Right atrium auricular region (tissue), 2 donors: ENCODE measurements at regions not wholly inside any gene's neighbourhood (a gene's known extent, or its start where the extent isn't known, plus 50 kb on each side); places are given as distances from the start of the nearest gene placed in this dataset.
"Not testable (repeated sequence)": the region's sequence is repeated elsewhere in the genome, so short reads cannot be mapped to it uniquely, and the experiment has no call there.

Experiments used
- DNase-seq: peaks from one replicate; pipeline ENCODE4 v3.0.0-alpha.2; 2019; ENCODE audit warnings: low spot score
- H3K27ac ChIP-seq, 2 donors: fragments of 200-600 bp; sonication (generic); 1 replicate in 1 of 2; 2 replicates in 1 of 2; pipeline ENCODE4 v1.5.1; 2016 to 2019
- H3K27me3 ChIP-seq, 2 donors: fragments of 200-600 bp; sonication (generic); one replicate each; pipeline versions ENCODE4 v1.5.1 to v1.6.0; 2017 to 2019
- H3K36me3 ChIP-seq: fragments of 200-600 bp; sonication (generic); one replicate; pipeline ENCODE4 v1.5.1; 2016
- H3K4me1 ChIP-seq, 2 donors: fragments of 200-600 bp; sonication (generic); one replicate each; pipeline versions ENCODE4 v1.5.1 to v1.6.0; 2017 to 2019
- H3K4me3 ChIP-seq, 2 donors: fragments of 200-600 bp; sonication (generic); 1 replicate in 1 of 2; 2 replicates in 1 of 2; pipeline ENCODE4 v1.5.1; 2017 to 2019; ENCODE audit warnings: mild to moderate bottlenecking in 1 of 2, moderate library complexity in 1 of 2
- H3K9me3 ChIP-seq, 2 donors: fragments of 200-600 bp; sonication (generic); one replicate each; pipeline ENCODE4 v1.5.1; 2019
- TF ChIP-seq, protein P1 (sequence below), 2 donors: fragments of 200-600 bp; sonication (generic); IDR thresholded peaks; one replicate each; pipeline ENCODE4 v1.5.1; 2019; ENCODE audit warnings: antibody characterized with exemption in 2 of 2

DNA sequence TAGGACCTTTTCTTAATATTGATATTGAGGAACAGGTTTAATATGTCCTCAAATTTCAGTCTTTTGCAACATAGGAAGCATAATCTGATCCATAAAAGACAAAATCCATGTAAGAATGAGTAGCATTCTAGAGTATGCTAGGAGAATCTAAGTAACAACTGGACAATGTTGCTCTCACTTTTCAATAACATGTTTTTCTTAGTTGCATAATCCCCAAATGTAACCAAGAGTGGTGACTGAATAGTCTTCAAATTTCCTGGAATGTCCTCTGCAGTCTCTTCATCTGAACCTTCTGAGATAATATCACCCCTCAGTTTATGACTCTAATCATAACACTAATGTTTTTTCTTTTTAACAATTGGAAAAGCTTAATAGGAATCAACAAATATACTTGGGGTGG, 110.0 kb upstream of the ZEB2 start:
- no peak for DNase-seq
- no peaks in the 10 kb centered on the region for H3K36me3 ChIP-seq
- H3K4me1 ChIP-seq = no peaks in the 10 kb centered on the region
- H3K9me3 ChIP-seq = no peaks in the 10 kb centered on the region
- H3K4me3 ChIP-seq = no peak overlapping the region
- no peak overlapping the region for H3K27ac ChIP-seq
- no peaks in the 10 kb centered on the region for H3K27me3 ChIP-seq
- TF ChIP-seq, protein P1, sequence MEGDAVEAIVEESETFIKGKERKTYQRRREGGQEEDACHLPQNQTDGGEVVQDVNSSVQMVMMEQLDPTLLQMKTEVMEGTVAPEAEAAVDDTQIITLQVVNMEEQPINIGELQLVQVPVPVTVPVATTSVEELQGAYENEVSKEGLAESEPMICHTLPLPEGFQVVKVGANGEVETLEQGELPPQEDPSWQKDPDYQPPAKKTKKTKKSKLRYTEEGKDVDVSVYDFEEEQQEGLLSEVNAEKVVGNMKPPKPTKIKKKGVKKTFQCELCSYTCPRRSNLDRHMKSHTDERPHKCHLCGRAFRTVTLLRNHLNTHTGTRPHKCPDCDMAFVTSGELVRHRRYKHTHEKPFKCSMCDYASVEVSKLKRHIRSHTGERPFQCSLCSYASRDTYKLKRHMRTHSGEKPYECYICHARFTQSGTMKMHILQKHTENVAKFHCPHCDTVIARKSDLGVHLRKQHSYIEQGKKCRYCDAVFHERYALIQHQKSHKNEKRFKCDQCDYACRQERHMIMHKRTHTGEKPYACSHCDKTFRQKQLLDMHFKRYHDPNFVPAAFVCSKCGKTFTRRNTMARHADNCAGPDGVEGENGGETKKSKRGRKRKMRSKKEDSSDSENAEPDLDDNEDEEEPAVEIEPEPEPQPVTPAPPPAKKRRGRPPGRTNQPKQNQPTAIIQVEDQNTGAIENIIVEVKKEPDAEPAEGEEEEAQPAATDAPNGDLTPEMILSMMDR (IDR thresholded peaks at IDR 0.05) = no peak

DNA sequence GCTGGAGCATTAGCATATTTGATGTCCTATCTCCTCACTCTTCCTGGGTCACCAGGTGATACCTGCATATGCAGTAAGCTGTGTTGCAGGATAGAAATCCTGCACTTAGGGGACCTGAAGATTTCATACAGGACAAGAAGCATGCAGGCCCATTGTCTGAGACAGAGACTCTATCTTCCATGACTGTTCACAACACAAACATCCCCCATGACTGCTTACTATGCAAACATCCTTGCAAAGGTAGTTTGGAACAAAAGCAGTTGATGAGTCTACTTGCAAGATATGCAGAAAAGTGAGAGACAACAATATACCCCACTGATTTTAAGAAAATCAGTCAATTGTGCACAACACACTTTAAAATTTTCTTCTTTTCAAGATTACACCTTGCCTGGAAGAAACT, 108.6 kb upstream of the ZEB2 start:
- no peaks in the 10 kb centered on the region for H3K9me3 ChIP-seq
- no peaks in the 10 kb centered on the region for H3K36me3 ChIP-seq
- no peak overlapping the region for H3K27ac ChIP-seq
- TF ChIP-seq, protein P1 (IDR thresholded peaks at IDR 0.05) = no peak
- no peak overlapping the region for H3K4me3 ChIP-seq
- H3K27me3 ChIP-seq = no peaks in the 10 kb centered on the region
- H3K4me1 ChIP-seq = no peaks in the 10 kb centered on the region
- DNase-seq = no peak

DNA sequence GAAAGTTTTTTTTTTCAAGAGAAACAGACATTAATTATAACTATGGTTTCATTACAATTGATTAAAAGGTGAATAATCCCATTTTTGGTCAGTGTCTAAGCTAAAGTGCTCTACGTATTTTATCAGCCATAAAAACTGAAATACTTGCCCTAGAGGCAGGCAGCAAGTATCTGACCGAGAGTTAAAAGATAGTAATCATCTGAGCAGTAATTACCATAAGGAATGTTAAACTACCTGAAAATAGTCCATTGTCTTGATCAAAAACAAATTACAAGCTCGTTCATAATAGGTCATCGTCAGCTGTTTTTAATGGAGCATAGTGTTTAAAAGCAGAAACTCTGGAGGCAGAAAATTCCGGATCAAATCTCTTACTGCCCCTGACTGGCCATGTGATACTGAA, 105.7 kb upstream of the ZEB2 start:
- Histone ChIP-seq H3K9me3 (peaks cover 0 to 6% of the 10 kb centered on the region in 2 donors), H3K36me3 (no peaks in the 10 kb centered on the region), H3K27ac (no peak overlapping the region), H3K4me1 (no peaks in the 10 kb centered on the region), H3K27me3 (no peaks in the 10 kb centered on the region), H3K4me3 (no peak overlapping the region)
- no peak for DNase-seq
- TF ChIP-seq, protein P1 (IDR thresholded peaks at IDR 0.05) = no peak

DNA sequence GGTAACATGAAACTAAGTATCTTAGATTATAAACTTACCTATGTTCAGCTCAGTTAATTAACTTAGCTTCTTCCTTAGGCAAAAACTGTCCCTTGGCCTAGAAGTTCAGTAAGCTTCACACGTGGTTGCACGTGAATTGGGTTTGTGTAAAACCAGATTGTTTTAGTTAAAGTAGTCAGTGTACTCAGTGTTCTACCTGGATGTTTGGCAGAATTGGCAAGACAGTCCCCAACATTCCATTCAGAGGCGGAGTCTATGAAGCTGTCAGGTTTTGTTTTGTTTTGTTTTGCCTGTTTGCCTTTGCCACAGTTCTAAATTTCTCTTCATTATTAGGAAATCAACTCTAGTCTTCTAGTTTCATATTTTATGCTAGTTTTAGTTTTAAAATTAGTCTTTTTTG, 105.3 kb upstream of the ZEB2 start:
- no peak overlapping the region for H3K27ac ChIP-seq
- DNase-seq = no peak
- H3K36me3 ChIP-seq = no peaks in the 10 kb centered on the region
- H3K27me3 ChIP-seq = no peaks in the 10 kb centered on the region
- no peaks in the 10 kb centered on the region for H3K4me1 ChIP-seq
- no peak overlapping the region for H3K4me3 ChIP-seq
- TF ChIP-seq, protein P1 (IDR thresholded peaks at IDR 0.05) = no peak
- peaks cover 0 to 6% of the 10 kb centered on the region in 2 donors for H3K9me3 ChIP-seq

DNA sequence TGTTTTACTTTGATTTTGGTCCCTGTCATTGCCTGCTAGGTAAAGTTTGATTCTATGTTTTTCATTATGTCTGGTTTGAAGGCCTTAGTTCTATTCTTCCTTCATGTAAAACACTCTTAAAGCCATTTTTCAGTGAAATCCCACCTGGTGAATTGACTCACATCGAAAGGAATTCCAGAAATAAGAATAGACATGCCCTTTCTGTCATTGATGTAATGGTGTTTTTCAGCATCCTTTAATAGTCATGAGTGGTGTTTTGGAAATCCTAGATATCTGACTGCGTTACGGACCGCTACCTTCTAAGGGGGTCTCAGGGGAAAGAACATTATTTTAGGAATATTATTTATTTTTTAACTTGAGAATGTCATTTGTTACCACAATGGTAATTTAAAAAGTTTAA, 104.5 kb upstream of the ZEB2 start:
- Histone ChIP-seq H3K36me3 (no peaks in the 10 kb centered on the region), H3K4me1 (no peaks in the 10 kb centered on the region), H3K4me3 (no peak overlapping the region), H3K27me3 (no peaks in the 10 kb centered on the region), H3K9me3 (peaks cover 0 to 6% of the 10 kb centered on the region in 2 donors), H3K27ac (no peak overlapping the region)
- TF ChIP-seq, protein P1 (IDR thresholded peaks at IDR 0.05) = no peak
- no peak for DNase-seq

DNA sequence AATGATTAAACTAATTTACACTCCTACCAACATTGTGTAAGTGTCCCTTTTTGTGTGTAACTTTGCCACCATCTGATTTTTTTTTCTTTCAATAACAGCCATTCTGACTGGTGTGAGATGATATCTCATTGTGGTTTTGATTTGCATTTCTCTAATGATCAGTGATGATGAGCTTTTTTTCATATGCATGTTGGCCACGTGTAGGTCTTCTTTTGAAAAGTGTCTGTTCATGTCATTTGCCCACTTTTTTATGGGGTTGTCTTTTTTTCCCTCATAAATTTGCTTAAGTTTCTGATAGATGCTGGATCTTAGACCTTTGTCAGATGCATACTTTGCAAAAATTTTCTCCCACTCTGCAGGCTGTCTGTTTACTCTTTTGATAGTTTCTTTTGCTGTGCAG, 102.5 kb upstream of the ZEB2 start:
- not testable (repeated sequence) for H3K4me3 ChIP-seq, DNase-seq, H3K9me3 ChIP-seq, H3K27me3 ChIP-seq, H3K4me1 ChIP-seq, H3K27ac ChIP-seq, H3K36me3 ChIP-seq
